Effector memory CD8-positive, alpha-beta T cell (primary cell): ENCODE measurements at regions not wholly inside any gene's neighbourhood (a gene's known extent, or its start where the extent isn't known, plus 50 kb on each side); places are given as distances from the start of the nearest gene placed in this dataset.

Experiments used
- ATAC-seq: fragments of 150-1000 bp; cut with Tn5 transposase; replicated peaks from 2 replicates; pipeline ENCODE4 v1.10.0; 2021; ENCODE audit warnings: mild to moderate bottlenecking, moderate library complexity
- DNase-seq, 3 experiments: peaks; one replicate each; pipeline ENCODE4 v3.0.0; 2021
- H3K27ac Mint-ChIP-seq, 2 donors: one replicate each; pipeline ENCODE4 v1.8.0; 2022; ENCODE audit warnings: mild to moderate bottlenecking in 2 of 2, mixed read lengths in 2 of 2, moderate library complexity in 2 of 2
- H3K27me3 Mint-ChIP-seq, 2 donors: one replicate each; pipeline ENCODE4 v1.8.0; 2022; ENCODE audit warnings: mixed read lengths in 2 of 2
- H3K36me3 Mint-ChIP-seq: one replicate; pipeline ENCODE4 v1.8.0; 2022; ENCODE audit warnings: mild to moderate bottlenecking, moderate library complexity, mixed read lengths; ENCODE audit not compliant: insufficient read depth
- H3K4me1 Mint-ChIP-seq, 2 donors: one replicate each; pipeline ENCODE4 v1.8.0; 2022; ENCODE audit warnings: low read depth in 2 of 2, mixed read lengths in 2 of 2
- H3K4me3 Mint-ChIP-seq, 2 donors: one replicate each; pipeline ENCODE4 v1.8.0; 2022; ENCODE audit warnings: mild to moderate bottlenecking in 2 of 2, mixed read lengths in 2 of 2, moderate library complexity in 2 of 2
- H3K9me3 Mint-ChIP-seq, 2 donors: one replicate each; pipeline ENCODE4 v1.8.0; 2022; ENCODE audit warnings: mixed read lengths in 2 of 2

GRCh38 chr5:68405784-68406743, 190.5 kb downstream of the PIK3R1 start:
- Mint-ChIP-seq H3K4me1 (peaks cover 16 to 29% of the 10 kb centered on the region in 2 donors), H3K4me3 (peak overlapping the region; percentile 63 to 65), H3K36me3 (peaks cover 4% of the 10 kb centered on the region), H3K27ac (peak overlapping the region; percentile 84 to 89), H3K27me3 (no peaks in the 10 kb centered on the region), H3K9me3 (no peaks in the 10 kb centered on the region)
- ATAC-seq (no peak), DNase-seq (no peak)

DNA sequence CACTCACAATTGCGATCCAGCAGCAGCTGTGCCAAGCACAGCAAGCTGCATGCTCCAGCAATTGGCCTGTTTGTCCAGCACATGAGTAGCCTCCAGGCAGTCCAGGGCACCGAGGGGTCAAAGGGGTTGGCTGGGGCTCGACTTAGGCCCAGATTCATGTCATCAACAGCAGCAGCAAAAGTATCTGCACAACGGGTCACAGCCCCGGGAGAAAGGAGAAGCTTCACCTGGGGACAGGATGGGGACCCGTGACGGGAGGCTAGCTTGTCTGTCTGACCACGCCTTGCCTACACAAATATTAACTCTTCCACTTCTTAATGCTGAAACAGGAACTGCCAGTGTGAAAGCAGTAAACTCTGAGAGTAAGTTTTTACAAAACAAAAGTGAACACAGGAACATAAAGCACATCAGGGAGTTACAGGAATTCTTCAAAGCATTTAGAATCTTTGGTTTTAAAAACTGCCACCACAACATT, 191.2 kb downstream of the PIK3R1 start:
- Mint-ChIP-seq H3K4me3 (peak overlapping the region; percentile 63 to 65), H3K27me3 (no peaks in the 10 kb centered on the region), H3K9me3 (no peaks in the 10 kb centered on the region), H3K36me3 (no peaks in the 10 kb centered on the region), H3K27ac (peak overlapping the region; percentile 84 to 89), H3K4me1 (peaks cover 16 to 29% of the 10 kb centered on the region in 2 donors)
- DNase-seq (no peak), ATAC-seq (peak; percentile 52)

DNA sequence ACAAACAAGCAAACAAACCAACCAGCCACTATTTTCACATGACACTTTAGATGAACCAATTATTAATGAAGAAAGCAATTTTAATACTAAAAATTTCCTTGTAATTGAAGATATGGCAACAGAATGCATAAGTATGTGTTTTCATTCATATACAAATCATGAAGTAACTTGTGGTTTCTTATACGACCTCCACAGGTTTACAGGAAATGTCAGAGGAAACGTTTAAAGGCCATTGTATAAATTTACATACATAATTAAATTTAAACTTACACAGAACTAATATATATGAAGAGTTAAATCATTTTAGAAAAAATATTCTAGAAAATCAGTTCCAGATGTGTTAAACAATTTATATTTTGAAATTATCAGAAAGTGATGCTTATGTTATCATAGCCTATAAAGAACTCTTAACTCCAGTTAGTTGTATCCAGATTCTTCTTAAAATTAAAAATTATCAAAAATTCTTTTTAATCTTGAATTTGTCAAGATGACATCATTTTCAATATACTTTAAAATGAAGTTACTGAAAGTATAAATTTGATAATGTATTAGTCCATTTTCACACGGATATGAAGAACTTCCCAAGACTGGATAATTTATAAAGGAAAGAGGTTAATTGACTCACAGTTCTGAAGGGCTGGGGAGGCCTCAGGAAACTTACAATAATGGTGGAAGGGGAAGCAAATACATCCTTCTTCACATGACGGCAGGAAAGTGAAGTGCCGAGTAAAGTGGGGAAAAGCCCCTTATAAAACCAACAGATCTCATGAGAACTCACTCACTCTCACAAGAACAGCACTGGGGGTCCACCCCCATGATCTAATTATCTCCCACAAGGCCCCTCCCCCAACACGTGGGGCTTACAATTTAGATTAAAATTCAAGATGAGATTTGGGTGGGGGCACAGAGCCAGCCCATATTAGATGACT, 192.0 kb downstream of the PIK3R1 start:
- ATAC-seq = peak; percentile 54
- DNase-seq = no peak
- Mint-ChIP-seq H3K36me3 (no peaks in the 10 kb centered on the region), H3K27ac (peak overlapping the region; percentile 84 to 89), H3K9me3 (no peaks in the 10 kb centered on the region), H3K4me3 (peak overlapping the region; percentile 63 to 65), H3K27me3 (no peaks in the 10 kb centered on the region), H3K4me1 (peaks cover 16 to 29% of the 10 kb centered on the region in 2 donors)

- no peaks in the 10 kb centered on the region for H3K36me3 Mint-ChIP-seq
- no peak for DNase-seq
These were observed 192.9 kb downstream of the PIK3R1 start for GRCh38 chr5:68408345-68408871.

GRCh38 chr5:68409259-68409658, 193.7 kb downstream of the PIK3R1 start:
- H3K27ac Mint-ChIP-seq = no peak overlapping the region

More at GRCh38 chr5:68408345-68408871, 192.9 kb downstream of the PIK3R1 start:
- Mint-ChIP-seq H3K27ac (no peak overlapping the region), H3K27me3 (no peaks in the 10 kb centered on the region), H3K4me1 (peaks cover 16 to 29% of the 10 kb centered on the region in 2 donors), H3K9me3 (no peaks in the 10 kb centered on the region), H3K4me3 (no peak overlapping the region)
- no peak for ATAC-seq

GRCh38 chr5:68411161-68411560, 195.6 kb downstream of the PIK3R1 start:
- Mint-ChIP-seq H3K27me3 (no peaks in the 10 kb centered on the region), H3K4me3 (no peak overlapping the region), H3K27ac (no peak overlapping the region), H3K4me1 (peaks cover 9 to 16% of the 10 kb centered on the region in 2 donors), H3K9me3 (no peaks in the 10 kb centered on the region), H3K36me3 (no peaks in the 10 kb centered on the region)
- ATAC-seq = no peak
- no peak for DNase-seq

More at GRCh38 chr5:68409259-68409658, 193.7 kb downstream of the PIK3R1 start:
- Mint-ChIP-seq H3K36me3 (no peaks in the 10 kb centered on the region), H3K9me3 (no peaks in the 10 kb centered on the region), H3K4me1 (peaks cover 16 to 29% of the 10 kb centered on the region in 2 donors), H3K27me3 (no peaks in the 10 kb centered on the region), H3K4me3 (no peak overlapping the region)
- ATAC-seq = no peak
- DNase-seq = no peak

DNA sequence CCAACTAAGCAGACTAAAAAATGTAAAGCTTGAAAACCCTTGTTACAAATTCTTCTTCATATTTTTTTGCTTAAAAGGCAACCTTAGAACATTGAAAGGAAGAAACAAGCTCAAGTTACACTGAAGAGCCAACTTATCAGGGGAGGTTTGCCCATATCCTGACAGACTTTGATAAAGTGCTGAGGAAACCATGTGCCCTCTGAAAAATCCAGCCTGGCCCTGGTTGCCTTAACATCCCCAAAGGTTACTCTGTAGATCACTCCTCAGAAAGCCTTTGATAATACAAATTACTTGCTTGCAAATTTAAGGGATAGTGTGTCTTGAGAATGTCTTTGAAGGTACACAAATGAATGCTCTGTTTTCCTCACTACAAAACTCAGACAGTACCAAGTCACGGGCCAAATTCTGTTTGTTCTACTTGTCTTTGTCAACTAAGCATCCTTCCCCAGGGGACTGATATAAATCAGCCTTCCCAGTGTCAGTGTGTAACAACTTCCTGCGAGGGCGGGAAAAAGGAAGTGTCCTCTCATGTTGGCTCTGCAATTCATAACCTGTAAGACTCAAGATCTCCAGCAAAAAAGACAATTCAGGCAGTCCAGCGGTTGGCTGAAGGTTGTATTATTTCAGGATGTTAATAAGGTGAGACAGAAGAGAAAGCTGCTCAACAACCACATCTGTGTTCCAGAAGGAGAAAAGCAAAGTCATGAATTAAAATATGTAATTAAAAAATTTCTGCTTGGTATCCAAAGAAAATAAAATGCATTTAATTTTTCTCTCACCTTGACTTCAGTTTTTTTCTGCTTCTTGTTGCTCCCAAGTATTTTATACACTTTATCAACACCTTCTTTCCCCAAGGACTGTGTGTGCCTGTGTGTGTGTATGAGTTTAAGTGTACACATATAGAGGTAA, 199.9 kb downstream of the PIK3R1 start:
- DNase-seq = no peak
- H3K9me3 Mint-ChIP-seq = no peaks in the 10 kb centered on the region
- H3K4me1 Mint-ChIP-seq = no peaks in the 10 kb centered on the region
- no peaks in the 10 kb centered on the region for H3K27me3 Mint-ChIP-seq
- H3K4me3 Mint-ChIP-seq = no peak overlapping the region
- ATAC-seq = no peak
- no peak overlapping the region for H3K27ac Mint-ChIP-seq
- H3K36me3 Mint-ChIP-seq = no peaks in the 10 kb centered on the region

DNA sequence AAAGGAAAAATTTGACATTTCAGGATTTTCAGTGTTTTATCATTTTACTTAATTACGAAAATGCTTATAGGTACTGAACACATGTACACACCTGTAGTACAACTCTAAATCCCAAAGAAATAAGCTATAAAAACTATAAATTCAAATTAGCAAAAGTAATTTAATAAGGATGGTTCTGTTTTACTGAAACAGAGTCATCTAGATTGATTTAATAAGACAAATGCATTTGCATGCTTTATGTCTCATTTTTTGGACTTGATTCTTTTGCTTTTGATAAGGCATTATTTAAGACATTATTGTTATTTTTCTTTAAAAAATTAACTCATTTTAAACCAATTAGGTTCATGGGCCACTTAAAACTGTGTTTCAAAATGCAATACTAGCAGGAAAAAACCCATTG, 201.2 kb downstream of the PIK3R1 start:
- Mint-ChIP-seq H3K27me3 (no peaks in the 10 kb centered on the region), H3K9me3 (no peaks in the 10 kb centered on the region), H3K4me3 (no peak overlapping the region), H3K4me1 (no peaks in the 10 kb centered on the region), H3K27ac (no peak overlapping the region), H3K36me3 (no peaks in the 10 kb centered on the region)
- ATAC-seq (no peak), DNase-seq (no peak)

GRCh38 chr5:68418201-68418600, 202.6 kb downstream of the PIK3R1 start:
- H3K9me3 Mint-ChIP-seq = no peaks in the 10 kb centered on the region
- H3K4me1 Mint-ChIP-seq = peaks cover 0 to 2% of the 10 kb centered on the region in 2 donors
- H3K27me3 Mint-ChIP-seq = no peaks in the 10 kb centered on the region
- H3K27ac Mint-ChIP-seq = no peak overlapping the region
- H3K4me3 Mint-ChIP-seq = no peak overlapping the region
- DNase-seq (no peak), ATAC-seq (no peak)
- H3K36me3 Mint-ChIP-seq = no peaks in the 10 kb centered on the region

GRCh38 chr5:68418680-68419079, 203.1 kb downstream of the PIK3R1 start:
- Mint-ChIP-seq H3K27me3 (no peaks in the 10 kb centered on the region), H3K36me3 (no peaks in the 10 kb centered on the region), H3K4me3 (no peak overlapping the region), H3K4me1 (peaks cover 0 to 2% of the 10 kb centered on the region in 2 donors), H3K27ac (no peak overlapping the region), H3K9me3 (no peaks in the 10 kb centered on the region)
- ATAC-seq (no peak), DNase-seq (no peak)

DNA sequence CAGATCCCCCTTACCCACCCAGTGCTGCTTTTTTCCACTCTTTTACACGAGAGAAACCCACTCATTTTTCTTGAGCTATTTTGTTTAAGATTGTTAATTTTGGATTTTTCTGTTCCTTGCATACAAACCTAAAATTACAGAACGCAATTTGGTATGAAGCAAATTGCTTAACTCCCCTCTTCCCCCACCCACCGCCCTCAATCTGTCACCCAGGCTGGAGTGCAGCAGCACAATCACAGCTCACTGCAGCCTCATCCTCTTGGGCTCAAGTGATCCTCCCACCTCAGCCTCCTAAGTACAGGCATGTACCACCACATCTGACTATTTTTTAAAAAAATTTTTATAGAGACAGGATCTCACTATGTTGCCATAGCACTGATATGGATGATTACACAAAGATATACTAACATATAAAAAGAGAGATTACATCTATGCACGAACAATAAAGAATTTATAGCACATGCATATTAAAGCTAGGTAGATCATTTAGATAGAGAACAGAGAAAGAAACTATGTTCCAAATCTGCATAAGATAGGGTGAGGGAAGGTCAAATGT, 203.6 kb downstream of the PIK3R1 start:
- Mint-ChIP-seq H3K4me1 (peaks cover 0 to 2% of the 10 kb centered on the region in 2 donors), H3K27ac (no peak overlapping the region), H3K36me3 (no peaks in the 10 kb centered on the region), H3K9me3 (no peaks in the 10 kb centered on the region), H3K27me3 (no peaks in the 10 kb centered on the region), H3K4me3 (no peak overlapping the region)
- DNase-seq (no peak), ATAC-seq (no peak)
